A204.1 (cell line): ENCODE measurements at regions not wholly inside any gene's neighbourhood (a gene's known extent, or its start where the extent isn't known, plus 50 kb on each side); places are given as distances from the start of the nearest gene placed in this dataset.

ENCODE experiments used
- FAIRE-seq: peaks from 2 replicates; lab custom pipeline; 2012; peaks lifted over from hg19 to GRCh38; lab: Jason Lieb, UNC

DNA sequence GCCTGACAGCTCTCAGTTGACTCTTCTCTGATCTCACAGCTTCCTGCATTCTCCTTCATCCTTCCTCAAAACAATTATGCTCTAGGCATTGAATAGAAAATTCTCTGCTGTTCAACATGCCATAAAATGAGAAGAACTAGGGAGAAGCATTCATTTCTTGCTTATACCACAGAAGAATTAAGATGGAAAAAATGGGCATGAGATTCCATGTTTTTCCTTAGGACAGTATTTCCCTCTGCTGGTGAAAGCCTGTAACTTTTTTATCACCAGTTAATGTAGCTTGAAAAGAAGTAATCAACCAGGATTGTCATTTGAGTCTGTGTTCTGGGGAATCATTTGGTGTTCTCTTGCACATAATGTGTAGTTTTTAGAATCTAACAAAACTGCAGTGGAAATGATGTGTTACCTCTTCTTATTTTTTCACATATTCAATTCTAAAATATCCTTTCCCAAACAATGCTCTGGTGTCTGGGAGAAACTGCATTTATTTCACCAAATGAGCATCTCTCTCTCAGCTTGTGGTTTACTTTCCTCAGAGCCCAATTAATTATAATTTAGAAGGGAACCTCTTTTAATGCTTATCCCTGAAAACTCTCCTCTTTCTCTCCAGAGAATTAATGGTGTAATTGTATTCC is 92.8 kb upstream of the DCBLD2 start:
- FAIRE-seq, result peak; percentile 70

- no peak for FAIRE-seq
Observed at GRCh38 chr3:98991393-98991792, 89.9 kb upstream of the DCBLD2 start.

GRCh38 chr3:98990657-98991056 is 89.2 kb upstream of the DCBLD2 start:
- FAIRE-seq, result no peak

- FAIRE-seq, result no peak
Observed at GRCh38 chr3:98986073-98986472, 84.6 kb upstream of the DCBLD2 start.

DNA sequence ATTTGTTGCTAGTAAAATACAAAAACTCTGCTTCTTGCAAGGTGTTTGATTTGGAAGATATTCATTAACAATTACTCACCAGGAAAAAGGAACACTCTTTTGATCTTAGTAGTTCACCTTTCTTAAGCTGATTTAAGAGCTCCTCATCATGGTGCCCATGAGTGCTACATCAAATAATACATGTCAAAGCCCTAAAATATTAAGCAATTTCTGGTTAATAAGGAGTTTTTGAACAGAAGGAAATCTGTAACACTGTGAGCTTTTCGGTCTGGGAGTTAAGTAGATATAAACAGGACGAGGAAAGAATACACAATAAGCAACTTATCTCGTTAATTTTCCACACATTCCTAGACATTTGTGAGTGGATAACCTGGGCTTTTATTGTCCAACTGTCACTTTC is 83.9 kb upstream of the DCBLD2 start:
- FAIRE-seq, result no peak

DNA sequence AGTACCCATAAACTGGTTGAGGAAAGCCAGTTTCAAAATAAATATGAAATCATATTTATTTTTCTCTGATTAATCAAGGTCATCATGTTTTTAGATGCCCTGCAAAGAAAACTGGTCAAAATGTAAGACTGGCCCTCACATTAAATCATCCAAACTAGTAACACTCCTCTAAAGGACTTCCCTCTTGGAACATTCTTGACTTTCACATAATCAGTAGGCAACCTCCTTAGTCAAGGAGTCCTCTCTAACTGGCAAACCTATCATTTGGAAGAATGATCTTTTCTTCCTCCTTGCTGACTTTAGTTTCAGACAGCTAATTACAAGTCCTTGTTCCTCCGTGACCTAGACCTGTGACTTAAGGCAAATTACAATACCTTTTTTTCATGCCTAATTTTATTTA is 82.5 kb upstream of the DCBLD2 start:
- FAIRE-seq, result no peak

DNA sequence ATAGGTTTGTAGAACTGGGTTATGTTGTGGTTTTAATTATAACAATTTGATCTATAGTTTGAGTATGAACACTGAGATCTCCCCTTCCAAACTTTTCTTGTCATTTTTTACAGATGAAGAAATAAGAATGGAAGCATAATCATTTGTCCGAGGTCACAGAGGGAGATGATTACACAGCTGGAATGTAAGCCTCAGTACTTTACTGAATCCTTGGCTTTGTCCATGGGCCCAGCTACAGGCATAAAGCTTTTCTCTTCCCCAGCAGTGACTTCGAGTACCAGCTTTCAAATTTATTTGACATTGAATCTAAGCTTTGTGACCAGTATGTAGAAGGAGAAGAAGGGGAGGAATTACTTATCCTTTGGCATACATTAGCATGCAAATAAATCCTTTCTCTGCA is 80.9 kb upstream of the DCBLD2 start:
- no peak for FAIRE-seq

DNA sequence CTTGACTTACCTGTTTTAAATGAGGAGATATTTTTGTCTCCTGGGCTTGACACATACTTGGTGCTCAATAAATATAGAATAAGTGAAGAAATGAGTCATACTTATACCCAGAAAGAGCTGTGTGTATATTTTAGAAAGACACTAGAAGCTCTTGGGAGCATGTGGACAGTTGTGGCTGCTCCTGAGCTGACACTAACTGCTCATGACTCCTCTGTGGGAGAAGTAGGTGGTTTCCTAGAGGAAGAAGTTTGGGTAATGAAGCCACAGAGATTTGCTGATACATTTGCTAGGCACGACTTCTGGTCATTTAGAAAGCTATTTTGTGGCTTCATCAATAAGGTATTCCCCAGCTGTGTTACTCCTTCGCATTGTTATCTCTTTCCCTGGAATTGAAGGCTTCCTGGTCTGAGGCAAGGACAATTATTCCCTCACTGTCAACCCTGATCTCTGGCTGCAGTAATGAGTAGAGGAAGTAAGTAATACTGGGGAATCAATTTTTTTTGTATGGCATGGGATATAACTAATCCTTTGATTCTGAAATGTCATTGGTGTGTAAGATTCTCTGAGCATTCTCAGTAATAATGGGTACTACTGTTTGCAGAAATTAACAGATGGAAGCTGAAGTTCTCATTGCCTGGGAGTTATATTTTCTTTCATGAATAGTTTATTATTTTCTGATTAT is 79.6 kb upstream of the DCBLD2 start:
- FAIRE-seq, result no peak

- no peak for FAIRE-seq
Observed at GRCh38 chr3:98979296-98979695, 77.8 kb upstream of the DCBLD2 start.

DNA sequence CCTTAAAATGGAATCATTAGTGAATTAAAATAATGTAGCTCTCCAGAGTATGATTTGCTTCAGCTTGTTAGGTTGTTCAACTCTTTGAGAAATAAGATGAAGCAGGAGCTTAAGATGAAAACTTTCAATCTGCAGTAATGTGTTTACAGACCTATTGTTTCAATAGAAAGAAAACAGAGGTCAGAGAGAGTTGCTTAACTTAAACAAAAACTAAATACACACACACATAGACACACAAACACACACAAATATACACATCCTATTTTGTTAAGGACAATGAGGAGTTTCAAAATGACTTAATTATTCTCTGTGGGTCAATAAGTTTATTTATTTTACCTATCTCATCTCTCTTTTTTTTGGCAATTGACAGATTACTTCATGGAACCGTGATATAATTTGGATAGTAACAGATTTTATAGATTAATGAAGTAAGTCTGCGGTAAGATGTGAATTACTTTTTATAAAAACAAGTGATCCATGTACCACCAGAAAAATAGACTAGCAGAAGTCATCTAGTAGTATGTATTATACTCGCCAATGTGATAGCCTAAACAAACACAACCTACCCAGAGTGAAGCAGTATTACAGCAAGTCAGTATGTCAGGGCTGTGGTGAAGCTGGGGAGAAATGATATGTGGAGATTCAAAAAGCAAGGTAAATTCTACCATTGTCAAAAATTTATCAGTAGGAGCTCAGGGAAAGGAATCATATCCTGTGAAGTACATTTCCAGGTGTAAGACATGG is 76.7 kb upstream of the DCBLD2 start:
- FAIRE-seq, result no peak

DNA sequence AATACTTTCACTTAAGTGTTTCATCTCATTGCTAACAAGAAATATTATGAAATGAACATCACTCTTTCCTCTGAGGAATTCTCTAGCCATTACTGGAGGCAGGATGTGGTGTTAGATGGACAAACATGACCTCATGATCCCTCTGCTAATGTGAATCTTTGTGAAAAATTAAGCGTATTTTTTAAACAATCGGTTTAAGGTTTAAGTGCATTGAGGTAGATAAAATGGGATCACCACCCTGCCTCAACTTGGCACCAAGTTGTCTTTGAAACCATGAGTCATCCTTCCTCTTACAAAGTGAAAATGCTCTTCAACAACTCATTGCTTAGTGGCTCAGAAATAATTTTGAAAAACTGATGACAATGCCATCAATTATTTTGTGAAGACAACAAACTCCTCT is 76.0 kb upstream of the DCBLD2 start:
- FAIRE-seq, result no peak

- FAIRE-seq, result no peak
Observed at GRCh38 chr3:98974442-98974841, 72.9 kb upstream of the DCBLD2 start.

DNA sequence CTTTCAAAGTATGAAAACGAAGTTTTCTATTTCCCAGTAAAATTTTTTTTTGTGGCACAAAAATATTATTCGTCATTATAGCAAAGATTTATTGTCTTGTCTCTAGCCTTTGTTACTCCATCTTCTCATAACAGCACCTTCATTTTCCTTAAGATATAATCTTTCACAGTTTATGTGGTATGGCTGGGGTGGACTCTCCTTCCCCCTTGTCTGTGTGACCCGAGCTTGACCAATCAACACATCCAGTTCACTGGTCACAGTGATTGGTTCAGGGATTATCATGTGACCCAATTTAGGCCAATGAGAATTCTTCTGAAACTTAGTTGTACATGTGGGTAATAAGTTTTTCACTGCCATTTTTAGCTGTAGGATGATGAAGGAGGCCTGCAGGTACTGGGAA is 71.2 kb upstream of the DCBLD2 start:
- FAIRE-seq, result no peak

GRCh38 chr3:98972155-98972554 is 70.7 kb upstream of the DCBLD2 start:
- no peak for FAIRE-seq

- FAIRE-seq, result no peak
Observed at GRCh38 chr3:98971169-98971681, 69.7 kb upstream of the DCBLD2 start.

DNA sequence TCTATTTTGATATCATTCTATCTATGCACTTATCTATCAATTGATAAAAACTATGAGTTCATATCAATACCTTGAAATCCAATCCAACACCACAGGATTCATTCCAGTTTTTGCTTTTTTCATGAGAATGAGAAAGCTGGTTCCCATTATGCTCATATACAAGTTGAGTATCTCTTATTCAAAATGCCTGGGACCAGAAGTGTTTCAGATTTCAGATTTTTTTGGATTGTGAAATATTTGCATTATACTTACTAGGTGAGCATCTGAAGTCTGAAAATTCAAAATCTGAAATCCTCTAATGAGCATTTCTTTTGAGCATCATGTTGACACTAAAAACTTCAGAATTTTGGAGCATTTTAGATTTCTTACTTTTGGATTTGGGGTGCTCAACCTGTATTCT is 67.8 kb upstream of the DCBLD2 start:
- FAIRE-seq, result no peak

DNA sequence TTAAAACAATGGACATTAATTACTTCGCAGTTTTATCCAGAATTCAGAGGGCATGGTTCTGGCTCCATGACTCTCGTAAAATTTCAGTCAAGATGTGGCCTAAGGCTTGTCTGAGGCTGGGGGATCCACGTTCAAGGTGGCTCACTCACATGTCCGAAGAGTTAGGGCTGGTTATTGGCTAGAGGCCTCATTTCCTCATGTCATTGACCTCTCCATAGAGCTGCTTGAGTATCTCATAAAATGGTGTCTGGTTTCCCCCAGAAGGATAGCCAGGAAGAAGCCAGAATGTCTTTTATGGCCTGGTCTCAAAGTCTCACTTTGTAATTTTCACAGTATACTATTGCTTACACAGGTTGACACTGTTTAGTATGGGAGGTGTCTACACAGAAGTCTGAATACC is 67.3 kb upstream of the DCBLD2 start:
- FAIRE-seq, result no peak

DNA sequence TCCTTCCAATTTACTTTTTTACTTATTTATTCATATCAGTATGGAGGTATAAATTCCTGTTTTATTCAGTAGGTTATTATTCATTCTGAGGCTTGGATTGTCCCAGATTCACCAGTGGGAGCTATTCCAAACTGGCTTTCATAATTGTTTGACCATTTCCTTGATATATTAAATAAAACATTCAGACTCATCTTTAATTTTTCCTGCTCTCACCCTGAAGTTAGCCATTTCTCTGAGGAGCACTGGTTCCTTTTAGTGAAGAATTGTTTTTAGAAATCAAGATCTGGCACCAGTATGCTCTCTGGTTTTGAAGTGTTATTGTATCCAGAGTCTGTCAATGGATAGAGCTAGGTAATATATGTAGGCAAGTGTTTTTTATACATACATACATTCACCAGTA is 66.9 kb upstream of the DCBLD2 start:
- no peak for FAIRE-seq

GRCh38 chr3:98967758-98968157 is 66.3 kb upstream of the DCBLD2 start:
- no peak for FAIRE-seq

DNA sequence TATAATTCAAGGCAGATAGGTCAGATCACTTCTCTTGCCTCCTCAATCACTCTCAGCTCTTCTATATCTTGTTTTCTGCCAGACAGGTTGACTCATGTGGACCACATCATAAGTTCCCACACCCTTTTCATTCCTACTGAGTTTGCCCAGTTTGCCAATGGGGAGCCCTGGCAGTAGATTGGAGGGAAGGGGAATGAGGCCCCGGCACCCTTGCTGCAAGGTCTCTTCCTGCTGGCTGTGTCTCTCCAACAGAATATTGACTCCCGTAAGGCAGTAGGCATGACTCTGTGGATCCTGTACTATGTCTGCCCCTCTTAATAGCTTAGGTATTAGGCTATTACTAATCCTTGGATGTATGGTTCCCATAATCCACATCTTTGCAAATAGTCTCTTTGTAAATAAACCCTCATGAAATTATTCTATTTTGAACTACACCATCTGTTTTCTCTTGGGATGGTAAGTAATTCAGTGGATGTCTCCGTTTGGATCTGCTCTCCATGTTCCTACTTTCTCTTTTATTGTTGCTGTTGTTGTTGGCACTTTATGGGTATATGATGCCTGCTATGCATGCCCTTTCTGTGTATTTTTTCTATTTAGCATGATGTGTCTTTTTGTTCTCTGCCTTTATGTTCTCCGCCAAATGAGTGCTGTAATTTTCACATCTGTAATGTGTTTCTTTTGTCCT is 65.5 kb upstream of the DCBLD2 start:
- no peak for FAIRE-seq

DNA sequence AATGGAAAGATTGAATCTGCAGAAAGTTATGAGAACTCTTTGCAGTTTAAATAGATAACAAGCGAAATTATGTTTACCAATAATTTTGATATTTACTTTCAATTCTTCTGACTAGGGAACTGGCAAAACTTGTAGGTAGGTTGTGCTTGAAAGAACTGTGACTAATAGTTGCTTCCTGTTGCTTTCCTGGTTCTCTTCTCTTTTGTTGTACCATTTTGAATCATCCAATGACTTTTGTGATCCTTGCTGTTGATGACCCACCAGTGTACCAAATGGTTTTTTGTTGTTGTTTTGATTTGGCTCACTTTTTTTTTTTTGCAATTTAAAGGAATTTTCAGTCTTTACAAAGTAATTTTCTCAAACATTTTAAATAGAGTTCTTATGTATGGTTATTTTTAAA is 64.9 kb upstream of the DCBLD2 start:
- FAIRE-seq, result no peak

- FAIRE-seq, result no peak
Observed at GRCh38 chr3:98964784-98965183, 63.3 kb upstream of the DCBLD2 start.

GRCh38 chr3:98963546-98963945 is 62.1 kb upstream of the DCBLD2 start:
- no peak for FAIRE-seq
